Stomach (tissue), 8 donors: ENCODE measurements at regions not wholly inside any gene's neighbourhood (a gene's known extent, or its start where the extent isn't known, plus 50 kb on each side); places are given as distances from the start of the nearest gene placed in this dataset.

Source experiments
- DNase-seq, 2 donors: peaks; one replicate each; pipeline versions ENCODE4 v3.0.0 to v3.0.0-alpha.2; 2013 to 2019
- H3K27ac ChIP-seq, 5 donors: fragments of 200-600 bp in 4 of 5; sonication (generic) in 4 of 5; one replicate each; pipeline ENCODE4 v1.5.1; 2013 to 2019; ENCODE audit warnings: mild to moderate bottlenecking in 1 of 5, moderate library complexity in 1 of 5
- H3K27me3 ChIP-seq, 3 donors: fragments of 200-600 bp; sonication (generic); one replicate each; pipeline ENCODE4 v1.5.1; 2017 to 2019; ENCODE audit warnings: mixed run types in 1 of 3
- H3K36me3 ChIP-seq, 4 donors: fragments of 200-600 bp; sonication (generic); 1 replicate in 3 of 4; 2 replicates in 1 of 4; pipeline ENCODE4 v1.5.1; 2016 to 2019
- H3K4me1 ChIP-seq, 4 donors: fragments of 200-600 bp; sonication (generic); one replicate each; pipeline ENCODE4 v1.5.1; 2016 to 2019
- H3K4me3 ChIP-seq, 4 donors: fragments of 200-600 bp; sonication (generic) in 3 of 4; one replicate each; pipeline ENCODE4 v1.5.1; 2016 to 2019; ENCODE audit warnings: mild to moderate bottlenecking in 1 of 4
- H3K9me3 ChIP-seq, 4 donors: fragments of 200-600 bp; sonication (generic); one replicate each; pipeline ENCODE4 v1.5.1; 2016 to 2019
- CTCF ChIP-seq, 7 experiments: fragments of 450-650 bp in 4 of 7; fragments of 200-600 bp in 3 of 7; sonication (generic) in 3 of 7; IDR thresholded peaks; one replicate each; pipeline ENCODE4 v1.5.1; 2016 to 2019; ENCODE audit warnings: antibody characterized with exemption in 7 of 7, control low read depth in 2 of 7, mild to moderate bottlenecking in 1 of 7
- EP300 ChIP-seq: sonication (generic); formaldehyde crosslinking; IDR thresholded peaks from one replicate; pipeline ENCODE4 v1.6.1; 2017; ENCODE audit warnings: antibody characterized with exemption
- POLR2A ChIP-seq, 4 donors: fragments of 450-650 bp; IDR thresholded peaks; one replicate each; pipeline ENCODE4 v1.6.1; 2016; ENCODE audit warnings: antibody characterized with exemption in 4 of 4, control low read depth in 2 of 4, mild to moderate bottlenecking in 1 of 4, moderate library complexity in 1 of 4
- POLR2AphosphoS5 ChIP-seq, 3 donors: sonication (generic); formaldehyde crosslinking; IDR thresholded peaks; one replicate each; pipeline ENCODE4 v1.6.1; 2016; ENCODE audit warnings: antibody characterized with exemption in 3 of 3
- WGBS, 5 donors: extraction: QIAGEN DNeasy Blood & Tissue Kit in 3 of 5; methylation state at CpG; one replicate each; pipeline versions ENCODE4 v1.1.5 to v1.1.7; 2013 to 2018; 5-methylcytosine and 5-hydroxymethylcytosine counted together
- intact Hi-C: fragments of 100-400 bp; cut with DNase I; formaldehyde crosslinking; loops from one replicate; pipeline ENCODE4 v1.15.1; 2023; ENCODE audit warnings: low total_unique reads
- donor health status: healthy with polysubstance abuse.
- donor health status: Bipolar disorder and iron deficiency.
- donor health status: healthy.

DNA sequence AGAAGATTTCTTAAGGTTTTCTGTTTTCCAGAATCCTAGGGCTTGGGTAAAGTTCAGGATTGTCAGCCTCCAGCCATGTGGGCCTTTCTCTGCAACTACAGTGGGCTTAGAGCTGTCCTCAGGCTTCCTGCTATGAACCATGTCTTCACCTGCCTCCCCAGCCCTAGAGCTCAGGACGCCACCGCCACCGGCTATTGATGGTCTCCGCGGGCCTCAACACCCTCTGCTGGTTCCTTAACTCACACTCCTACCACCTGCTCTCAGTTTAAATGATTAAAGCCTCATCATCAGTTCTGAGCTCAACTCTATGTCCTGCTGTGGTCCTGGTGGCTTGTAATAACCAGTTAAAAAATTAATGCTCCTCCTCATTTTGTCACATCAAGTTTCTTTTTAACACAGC lies 221.0 kb downstream of the EFNB2 start:
- no peaks in the 10 kb centered on the region for H3K27me3 ChIP-seq
- TF ChIP-seq POLR2AphosphoS5 (IDR thresholded peaks at IDR 0.05) = no peak
- TF ChIP-seq EP300 = no peak
- TF ChIP-seq POLR2A (IDR thresholded peaks at IDR 0.05) = no peak
- no peak for TF ChIP-seq CTCF (IDR thresholded peaks at IDR 0.05)
- WGBS, 5 donors = 69 to 95% (median 91%) methylated on average over 5 of the region's 5 CpGs
- DNase-seq = no peak
- peaks cover 0 to 3% (median 0%) of the 10 kb centered on the region in 4 donors for H3K4me1 ChIP-seq
- intact Hi-C loops = no loop called here
- H3K4me3 ChIP-seq = no peak overlapping the region
- H3K9me3 ChIP-seq = no peaks in the 10 kb centered on the region
- no peaks in the 10 kb centered on the region for H3K36me3 ChIP-seq
- no peak overlapping the region for H3K27ac ChIP-seq

DNA sequence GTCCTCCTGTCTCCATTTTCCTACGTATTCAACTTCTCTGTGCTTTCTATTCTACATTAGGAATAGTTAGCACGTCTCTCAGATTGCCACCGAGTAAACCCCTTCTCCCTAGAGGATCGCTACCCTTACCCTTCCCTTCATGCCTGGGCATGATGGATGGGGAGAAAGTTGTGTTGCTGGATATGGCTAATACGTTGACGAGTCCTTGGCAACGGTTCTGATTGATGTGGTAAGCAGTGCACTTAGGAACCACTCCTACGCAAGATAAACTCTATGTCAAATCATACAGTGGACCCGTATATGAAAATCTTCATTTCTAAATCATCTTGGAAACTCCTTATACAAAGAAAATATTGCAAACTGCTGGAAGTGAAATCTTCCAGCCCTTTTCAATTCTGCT lies 224.5 kb downstream of the EFNB2 start:
- 56 to 71% (median 65%) methylated on average over 9 of the region's 9 CpGs for WGBS, 5 donors
- H3K4me1 ChIP-seq = peaks cover 0 to 3% (median 0%) of the 10 kb centered on the region in 4 donors
- H3K36me3 ChIP-seq = no peaks in the 10 kb centered on the region
- H3K4me3 ChIP-seq = no peak overlapping the region
- H3K9me3 ChIP-seq = no peaks in the 10 kb centered on the region
- no peaks in the 10 kb centered on the region for H3K27me3 ChIP-seq
- no peak overlapping the region for H3K27ac ChIP-seq
- TF ChIP-seq EP300 = no peak
- TF ChIP-seq POLR2AphosphoS5 (IDR thresholded peaks at IDR 0.05) = no peak
- no peak for TF ChIP-seq CTCF (IDR thresholded peaks at IDR 0.05)
- TF ChIP-seq POLR2A (IDR thresholded peaks at IDR 0.05) = no peak
- intact Hi-C loops = no loop called here
- peak in 1 of 2 donors; percentile 52 for DNase-seq

- Histone ChIP-seq H3K27me3 (no peaks in the 10 kb centered on the region), H3K9me3 (no peaks in the 10 kb centered on the region), H3K36me3 (no peaks in the 10 kb centered on the region), H3K4me3 (no peak overlapping the region), H3K27ac (no peak overlapping the region), H3K4me1 (no peaks in the 10 kb centered on the region)
- WGBS, 5 donors = 74 to 93% (median 88%) methylated on average over 1 of the region's 1 CpG
- DNase-seq = peak in 1 of 2 donors; percentile 4
- no peak for TF ChIP-seq EP300
- TF ChIP-seq CTCF (IDR thresholded peaks at IDR 0.05) = no peak
- TF ChIP-seq POLR2AphosphoS5 (IDR thresholded peaks at IDR 0.05) = no peak
- intact Hi-C loops = no loop called here
Measured at GRCh38 chr13:106310291-106310865, 225.1 kb downstream of the EFNB2 start.

DNA sequence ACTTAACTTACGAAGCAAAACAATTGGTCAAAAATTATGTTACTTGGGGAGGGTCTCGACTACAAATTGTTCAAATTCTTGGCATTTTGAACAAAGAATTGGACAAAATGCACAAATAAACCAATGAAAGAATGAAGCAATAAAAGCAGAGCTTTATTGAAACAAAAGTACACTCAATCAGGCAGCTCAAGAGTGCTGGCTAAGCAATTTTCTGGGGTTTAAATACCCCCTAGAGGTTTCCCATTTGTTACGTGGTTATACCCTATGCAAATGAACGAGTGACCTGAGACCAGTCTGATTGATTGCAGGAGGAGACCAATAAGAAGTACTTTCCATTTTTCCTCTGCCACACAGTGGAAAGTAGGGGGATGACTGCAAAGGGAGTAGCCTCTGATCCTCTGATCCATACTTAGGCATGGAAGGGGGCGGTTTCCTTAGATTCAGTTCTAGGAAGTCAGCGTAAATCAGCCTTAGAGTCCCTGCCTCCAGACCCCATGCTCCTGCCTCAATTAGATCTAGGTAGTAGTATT lies 228.6 kb downstream of the EFNB2 start:
- no peak for DNase-seq
- no peaks in the 10 kb centered on the region for H3K27me3 ChIP-seq
- no peaks in the 10 kb centered on the region for H3K36me3 ChIP-seq
- intact Hi-C loops = no loop called here
- H3K27ac ChIP-seq = no peak overlapping the region
- no peaks in the 10 kb centered on the region for H3K4me1 ChIP-seq
- no peak overlapping the region for H3K4me3 ChIP-seq
- WGBS, 5 donors = 85 to 91% (median 87%) methylated on average over 6 of the region's 6 CpGs
- TF ChIP-seq EP300 = no peak
- no peak for TF ChIP-seq POLR2A (IDR thresholded peaks at IDR 0.05)
- TF ChIP-seq POLR2AphosphoS5 (IDR thresholded peaks at IDR 0.05) = no peak
- TF ChIP-seq CTCF (IDR thresholded peaks at IDR 0.05) = no peak
- no peaks in the 10 kb centered on the region for H3K9me3 ChIP-seq
